SK-N-SH (cell line): ENCODE measurements at regions not wholly inside any gene's neighbourhood (a gene's known extent, or its start where the extent isn't known, plus 50 kb on each side); places are given as distances from the start of the nearest gene placed in this dataset.

Experiments used
- CTCF ChIA-PET: fragments of 300-600, 350-600 bp; formaldehyde crosslinking; extraction: SDS; loops from one replicate; lab custom pipeline; 2021; lab: Yijun Ruan, JAX
- POLR2A ChIA-PET: fragments of 350-600 bp; sonication (Branson Sonifier 250); formaldehyde crosslinking; extraction: SDS; loops from one replicate; lab custom pipeline; 2020; ENCODE audit warnings: antibody characterized with exemption, inconsistent platforms; lab: Yijun Ruan, JAX
- DNase-seq: peaks from one replicate; pipeline ENCODE4 v3.0.0; 2012
- H2AFZ ChIP-seq: fragments of 200-600 bp; sonication (generic); 2 replicates; pipeline ENCODE4 v1.8.1; 2016; ENCODE audit warnings: antibody characterized with exemption, mild to moderate bottlenecking, low read depth
- H3F3A ChIP-seq: fragments of 200-600 bp; sonication (generic); replicated peaks from 2 replicates; pipeline ENCODE3; 2016; ENCODE audit warnings: antibody characterized with exemption, mild to moderate bottlenecking; ENCODE audit not compliant: insufficient read depth
- H3K27ac ChIP-seq, 2 experiments: fragments of 200-500 bp in 1 of 2; fragments of 200-600 bp in 1 of 2; sonication (Bioruptor generic) in 1 of 2; sonication (generic), shearing (Covaris generic) in 1 of 2; 2 replicates each; pipeline versions ENCODE4 v1.5.1 to v1.6.1; 2014 to 2016; ENCODE audit warnings: low read depth in 2 of 2, inconsistent platforms in 1 of 2, low read length in 1 of 2, mild to moderate bottlenecking in 1 of 2, mixed read lengths in 1 of 2
- H3K27me3 ChIP-seq: fragments of 200-600 bp; sonication (generic), shearing (Covaris generic); 2 replicates; pipeline ENCODE4 v1.6.1; 2016; ENCODE audit warnings: mixed run types; ENCODE audit not compliant: insufficient read depth
- H3K36me3 ChIP-seq, 2 experiments: fragments of 200-500 bp in 1 of 2; fragments of 200-600 bp in 1 of 2; sonication (Bioruptor generic) in 1 of 2; sonication (generic) in 1 of 2; replicated peaks in 1 of 2; 2 replicates each; pipeline versions ENCODE3 to v1.5.1; 2014 to 2016; ENCODE audit warnings: low read length in 1 of 2, mild to moderate bottlenecking in 1 of 2; ENCODE audit not compliant: insufficient read depth in 2 of 2, control insufficient read depth in 1 of 2
- H3K4me1 ChIP-seq, 2 experiments: fragments of 200-500 bp in 1 of 2; fragments of 200-600 bp in 1 of 2; sonication (Bioruptor generic) in 1 of 2; sonication (generic), shearing (Covaris generic) in 1 of 2; 2 replicates each; pipeline versions ENCODE4 v1.5.1 to v1.6.1; 2014 to 2016; ENCODE audit warnings: low read depth in 1 of 2, low read length in 1 of 2, mixed run types in 1 of 2; ENCODE audit not compliant: insufficient read depth in 2 of 2, control insufficient read depth in 1 of 2
- H3K4me2 ChIP-seq: fragments of 200-600 bp; sonication (generic), shearing (Covaris generic); 2 replicates; pipeline ENCODE4 v1.6.1; 2017; ENCODE audit warnings: mixed run types
- H3K4me3 ChIP-seq, 2 experiments: fragments of 200-500 bp in 1 of 2; fragments of 200-600 bp in 1 of 2; sonication (Bioruptor generic) in 1 of 2; sonication (generic), shearing (Covaris generic) in 1 of 2; 2 replicates each; pipeline versions ENCODE4 v1.5.1 to v1.8.1; 2014 to 2016; ENCODE audit warnings: low read depth in 2 of 2, inconsistent platforms in 1 of 2, low read length in 1 of 2, mild to moderate bottlenecking in 1 of 2, mixed read lengths in 1 of 2, moderate library complexity in 1 of 2
- H3K79me2 ChIP-seq: fragments of 200-600 bp; sonication (generic); 2 replicates; pipeline ENCODE4 v1.8.1; 2017; ENCODE audit warnings: mild to moderate bottlenecking; ENCODE audit not compliant: insufficient read depth
- H3K9ac ChIP-seq: fragments of 200-600 bp; sonication (generic); 2 replicates; pipeline ENCODE4 v1.6.1; 2017; ENCODE audit warnings: mixed run types
- H3K9me2 ChIP-seq: fragments of 200-600 bp; sonication (generic); 2 replicates; pipeline ENCODE4 v1.6.1; 2017; ENCODE audit warnings: mixed run types
- H3K9me3 ChIP-seq: fragments of 200-600 bp; sonication (generic); 2 replicates; pipeline ENCODE4 v1.6.1; 2017; ENCODE audit warnings: mixed run types, mild to moderate bottlenecking, moderate library complexity
- H4K20me1 ChIP-seq: fragments of 200-600 bp; sonication (generic); 2 replicates; pipeline ENCODE4 v1.6.1; 2017; ENCODE audit warnings: mild to moderate bottlenecking, mixed run types; ENCODE audit not compliant: insufficient read depth
- ELF1 ChIP-seq: IDR thresholded peaks from 2 replicates; pipeline ENCODE4 v1.4.0; 2012
- EP300 ChIP-seq, 2 experiments: IDR thresholded peaks; 2 replicates each; pipeline versions ENCODE4 v1.4.0 to v1.6.1; 2012; ENCODE audit warnings: borderline replicate concordance in 1 of 2, low read depth in 1 of 2, low read length in 1 of 2
- FOXJ3 ChIP-seq: sonication (generic); formaldehyde crosslinking; IDR thresholded peaks from 2 replicates; pipeline ENCODE4 v1.5.1; 2020; ENCODE audit warnings: mild to moderate bottlenecking, missing genetic modification reagents
- FOXM1 ChIP-seq: IDR thresholded peaks from 2 replicates; pipeline ENCODE4 v1.4.0; 2012; ENCODE audit warnings: low read depth, mild to moderate bottlenecking
- GATA2 ChIP-seq: sonication (generic); formaldehyde crosslinking; IDR thresholded peaks from 2 replicates; pipeline ENCODE4 v1.5.0; 2020; ENCODE audit warnings: mild to moderate bottlenecking, missing genetic modification reagents
- JUND ChIP-seq: IDR thresholded peaks from 2 replicates; pipeline ENCODE4 v1.4.0; 2012
- MEF2A ChIP-seq: IDR thresholded peaks from 2 replicates; pipeline ENCODE4 v1.4.0; 2012; ENCODE audit warnings: low read depth, borderline replicate concordance
- MXI1 ChIP-seq: IDR thresholded peaks from 2 replicates; pipeline ENCODE4 v1.6.1; 2012; ENCODE audit warnings: mild to moderate bottlenecking, low read depth, low read length, improper control_type of control experiment
- NFIC ChIP-seq: IDR thresholded peaks from 2 replicates; pipeline ENCODE4 v1.4.0; 2012; ENCODE audit warnings: borderline replicate concordance
- POLR2AphosphoS5 ChIP-seq: IDR thresholded peaks from 2 replicates; pipeline ENCODE4 v1.6.1; 2012; ENCODE audit warnings: low read depth, low read length
- RCOR1 ChIP-seq: fragments of 150-350 bp; IDR thresholded peaks from 2 replicates; pipeline ENCODE4 v1.6.1; 2017; ENCODE audit warnings: antibody characterized with exemption, low read length
- RXRA ChIP-seq: IDR thresholded peaks from 2 replicates; pipeline ENCODE4 v1.4.0; 2012; ENCODE audit warnings: low read depth, mild to moderate bottlenecking, borderline replicate concordance
- SIN3A ChIP-seq: IDR thresholded peaks from 2 replicates; pipeline ENCODE4 v1.6.1; 2012; ENCODE audit warnings: low read depth, mild to moderate bottlenecking, low read length, moderate library complexity, borderline replicate concordance
- SMC3 ChIP-seq: IDR thresholded peaks from 2 replicates; pipeline ENCODE4 v1.6.1; 2012; ENCODE audit warnings: low read depth, low read length, improper control_type of control experiment
- TAF1 ChIP-seq: IDR thresholded peaks from 2 replicates; pipeline ENCODE4 v1.6.1; 2012; ENCODE audit warnings: low read depth, mild to moderate bottlenecking, low read length, moderate library complexity, borderline replicate concordance
- TCF12 ChIP-seq: IDR thresholded peaks from 2 replicates; pipeline ENCODE4 v1.4.0; 2012
- TEAD4 ChIP-seq: IDR thresholded peaks from 2 replicates; pipeline ENCODE4 v1.4.0; 2012; ENCODE audit warnings: mild to moderate bottlenecking, borderline replicate concordance; ENCODE audit not compliant: insufficient read depth
- YY1 ChIP-seq: IDR thresholded peaks from 2 replicates; pipeline ENCODE4 v1.4.0; 2012; ENCODE audit warnings: low read depth, mild to moderate bottlenecking
- TF ChIP-seq, protein P1 (sequence below): IDR thresholded peaks from 2 replicates; pipeline ENCODE4 v1.4.0; 2012; ENCODE audit warnings: low read depth, borderline replicate concordance
- TF ChIP-seq, protein P2 (sequence below): IDR thresholded peaks from 2 replicates; pipeline ENCODE4; 2012
- TF ChIP-seq, protein P3 (sequence below): fragments of 150-350 bp; IDR thresholded peaks from 2 replicates; pipeline ENCODE4 v1.6.1; 2017; ENCODE audit warnings: antibody characterized with exemption, low read length, low read depth, borderline replicate concordance
- TF ChIP-seq, protein P4 (sequence below): fragments of 200-600 bp; sonication (generic); IDR thresholded peaks from 2 replicates; pipeline ENCODE4 v1.6.1; 2017; ENCODE audit warnings: antibody characterized with exemption, mild to moderate bottlenecking, moderate library complexity
- TF ChIP-seq, protein P5 (sequence below): IDR thresholded peaks from 2 replicates; pipeline ENCODE4 v1.4.0; 2012; ENCODE audit warnings: low read depth, borderline replicate concordance

DNA sequence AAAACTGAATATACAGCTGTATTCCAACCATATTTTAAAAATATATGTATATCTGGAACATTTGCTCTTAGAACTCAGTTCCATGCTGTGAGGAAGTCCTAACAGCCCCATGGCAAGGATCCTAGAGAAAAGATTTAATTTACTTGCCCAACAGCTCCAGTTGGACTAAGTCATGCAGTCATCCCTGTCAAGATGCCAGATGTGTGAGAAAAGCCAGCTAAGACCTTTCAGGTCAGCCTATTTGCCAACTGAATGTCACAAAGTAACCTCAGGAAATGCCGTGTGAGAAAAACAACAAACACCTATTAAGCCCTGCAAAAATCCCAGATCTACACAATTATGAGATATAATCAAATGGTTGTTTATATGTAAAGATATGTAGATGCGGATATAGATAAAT lies 416.3 kb downstream of the NR2F1-AS1 start (continued):
- TF ChIP-seq TAF1 (no peak), EP300 (IDR thresholded peaks at IDR 0.05; ENCODE audit: borderline replicate concordance in 1 of 2, low read depth in 1 of 2, low read length in 1 of 2) (peak; percentile 64 to 89; a peak in 3 of 4 replicates), JUND (peak; percentile 54), ELF1 (no peak), NFIC (peak; percentile 89), SIN3A (no peak)
- TF ChIP-seq, protein P1, sequence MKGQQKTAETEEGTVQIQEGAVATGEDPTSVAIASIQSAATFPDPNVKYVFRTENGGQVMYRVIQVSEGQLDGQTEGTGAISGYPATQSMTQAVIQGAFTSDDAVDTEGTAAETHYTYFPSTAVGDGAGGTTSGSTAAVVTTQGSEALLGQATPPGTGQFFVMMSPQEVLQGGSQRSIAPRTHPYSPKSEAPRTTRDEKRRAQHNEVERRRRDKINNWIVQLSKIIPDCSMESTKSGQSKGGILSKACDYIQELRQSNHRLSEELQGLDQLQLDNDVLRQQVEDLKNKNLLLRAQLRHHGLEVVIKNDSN, result no peak
- TF ChIP-seq, protein P2, sequence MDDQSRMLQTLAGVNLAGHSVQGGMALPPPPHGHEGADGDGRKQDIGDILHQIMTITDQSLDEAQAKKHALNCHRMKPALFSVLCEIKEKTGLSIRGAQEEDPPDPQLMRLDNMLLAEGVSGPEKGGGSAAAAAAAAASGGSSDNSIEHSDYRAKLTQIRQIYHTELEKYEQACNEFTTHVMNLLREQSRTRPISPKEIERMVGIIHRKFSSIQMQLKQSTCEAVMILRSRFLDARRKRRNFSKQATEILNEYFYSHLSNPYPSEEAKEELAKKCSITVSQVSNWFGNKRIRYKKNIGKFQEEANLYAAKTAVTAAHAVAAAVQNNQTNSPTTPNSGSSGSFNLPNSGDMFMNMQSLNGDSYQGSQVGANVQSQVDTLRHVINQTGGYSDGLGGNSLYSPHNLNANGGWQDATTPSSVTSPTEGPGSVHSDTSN, result peak; percentile 90

DNA sequence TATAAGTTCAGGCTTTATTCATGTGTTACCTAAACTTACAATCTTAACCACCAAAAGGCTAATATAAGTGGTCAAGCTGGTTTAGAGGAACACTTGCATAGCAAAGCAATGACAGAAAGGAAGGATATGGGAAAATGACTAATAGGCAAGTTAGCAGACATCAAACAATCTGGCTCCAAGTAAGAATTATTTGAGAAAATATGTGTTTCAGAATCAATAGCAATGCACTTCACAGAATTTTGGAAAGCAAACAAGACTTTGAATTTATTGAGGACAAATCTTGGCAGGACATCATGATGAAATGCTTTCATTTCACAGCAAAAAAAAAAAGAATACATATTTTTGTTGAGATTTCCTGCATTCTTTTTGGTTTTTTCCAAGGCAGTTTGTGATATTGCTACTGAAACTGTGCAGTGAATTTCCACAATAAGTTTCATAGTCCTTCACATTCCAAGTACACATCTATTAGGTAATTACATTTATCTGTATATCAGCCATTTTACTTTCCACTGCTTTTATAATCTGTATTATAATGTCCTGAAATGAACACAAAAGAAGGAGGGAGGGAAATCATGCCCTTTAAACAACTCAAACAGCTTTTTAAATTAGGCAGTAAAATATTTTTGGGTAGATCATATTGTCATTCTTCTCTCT lies 417.9 kb downstream of the NR2F1-AS1 start:
- Histone ChIP-seq H3K9me2 (no peaks in the 10 kb centered on the region), H3F3A (peaks cover 27% of the 10 kb centered on the region), H3K27ac (peak overlapping the region; percentile 88 to 93; a peak in 3 of 4 replicates), H4K20me1 (no peaks in the 10 kb centered on the region), H3K36me3 (no peaks in the 10 kb centered on the region), H3K9me3 (no peaks in the 10 kb centered on the region), H3K27me3 (no peaks in the 10 kb centered on the region), H3K4me1 (peaks cover 10 to 21% of the 10 kb centered on the region in 2 experiments), H3K9ac (peak overlapping the region; percentile 44; the same call in 1 of the 2 replicates), H3K79me2 (no peaks in the 10 kb centered on the region), H2AFZ (peak overlapping the region; percentile 65; the same call in 1 of the 2 replicates), H3K4me2 (peak overlapping the region; percentile 67; the same call in 1 of the 2 replicates), H3K4me3 (no peak overlapping the region)
- POLR2A ChIA-PET, result no interaction called here
- DNase-seq, result no peak
- CTCF ChIA-PET, result no interaction called here
- TF ChIP-seq FOXJ3 (CRISPR knock-in tag) (no peak), NFIC (peak; percentile 93), FOXM1 (peak; percentile 85; the same call in 1 of the 2 replicates), GATA2 (CRISPR knock-in tag) (no peak), RCOR1 (no peak), RXRA (peak; percentile 71; the same call in 1 of the 2 replicates), SMC3 (no peak), JUND (peak; percentile 96), TCF12 (peak; percentile 93), YY1 (peak; percentile 52; the same call in 1 of the 2 replicates), MEF2A (peak; percentile 92), POLR2AphosphoS5 (peak; percentile 77; the same call in 1 of the 2 replicates), TEAD4 (peak; percentile 96), EP300 (IDR thresholded peaks at IDR 0.05; ENCODE audit: borderline replicate concordance in 1 of 2, low read depth in 1 of 2, low read length in 1 of 2) (peak; percentile 57 to 98), MXI1 (no peak), TAF1 (no peak), SIN3A (0 out of 2 replicates have a peak, but pooled peaks have one; percentile 38)
- TF ChIP-seq, protein P2, result peak; percentile 97
- TF ChIP-seq, protein P3, sequence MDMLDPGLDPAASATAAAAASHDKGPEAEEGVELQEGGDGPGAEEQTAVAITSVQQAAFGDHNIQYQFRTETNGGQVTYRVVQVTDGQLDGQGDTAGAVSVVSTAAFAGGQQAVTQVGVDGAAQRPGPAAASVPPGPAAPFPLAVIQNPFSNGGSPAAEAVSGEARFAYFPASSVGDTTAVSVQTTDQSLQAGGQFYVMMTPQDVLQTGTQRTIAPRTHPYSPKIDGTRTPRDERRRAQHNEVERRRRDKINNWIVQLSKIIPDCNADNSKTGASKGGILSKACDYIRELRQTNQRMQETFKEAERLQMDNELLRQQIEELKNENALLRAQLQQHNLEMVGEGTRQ, result no peak
- TF ChIP-seq, protein P4, sequence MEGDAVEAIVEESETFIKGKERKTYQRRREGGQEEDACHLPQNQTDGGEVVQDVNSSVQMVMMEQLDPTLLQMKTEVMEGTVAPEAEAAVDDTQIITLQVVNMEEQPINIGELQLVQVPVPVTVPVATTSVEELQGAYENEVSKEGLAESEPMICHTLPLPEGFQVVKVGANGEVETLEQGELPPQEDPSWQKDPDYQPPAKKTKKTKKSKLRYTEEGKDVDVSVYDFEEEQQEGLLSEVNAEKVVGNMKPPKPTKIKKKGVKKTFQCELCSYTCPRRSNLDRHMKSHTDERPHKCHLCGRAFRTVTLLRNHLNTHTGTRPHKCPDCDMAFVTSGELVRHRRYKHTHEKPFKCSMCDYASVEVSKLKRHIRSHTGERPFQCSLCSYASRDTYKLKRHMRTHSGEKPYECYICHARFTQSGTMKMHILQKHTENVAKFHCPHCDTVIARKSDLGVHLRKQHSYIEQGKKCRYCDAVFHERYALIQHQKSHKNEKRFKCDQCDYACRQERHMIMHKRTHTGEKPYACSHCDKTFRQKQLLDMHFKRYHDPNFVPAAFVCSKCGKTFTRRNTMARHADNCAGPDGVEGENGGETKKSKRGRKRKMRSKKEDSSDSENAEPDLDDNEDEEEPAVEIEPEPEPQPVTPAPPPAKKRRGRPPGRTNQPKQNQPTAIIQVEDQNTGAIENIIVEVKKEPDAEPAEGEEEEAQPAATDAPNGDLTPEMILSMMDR, result no peak
- TF ChIP-seq, protein P5, sequence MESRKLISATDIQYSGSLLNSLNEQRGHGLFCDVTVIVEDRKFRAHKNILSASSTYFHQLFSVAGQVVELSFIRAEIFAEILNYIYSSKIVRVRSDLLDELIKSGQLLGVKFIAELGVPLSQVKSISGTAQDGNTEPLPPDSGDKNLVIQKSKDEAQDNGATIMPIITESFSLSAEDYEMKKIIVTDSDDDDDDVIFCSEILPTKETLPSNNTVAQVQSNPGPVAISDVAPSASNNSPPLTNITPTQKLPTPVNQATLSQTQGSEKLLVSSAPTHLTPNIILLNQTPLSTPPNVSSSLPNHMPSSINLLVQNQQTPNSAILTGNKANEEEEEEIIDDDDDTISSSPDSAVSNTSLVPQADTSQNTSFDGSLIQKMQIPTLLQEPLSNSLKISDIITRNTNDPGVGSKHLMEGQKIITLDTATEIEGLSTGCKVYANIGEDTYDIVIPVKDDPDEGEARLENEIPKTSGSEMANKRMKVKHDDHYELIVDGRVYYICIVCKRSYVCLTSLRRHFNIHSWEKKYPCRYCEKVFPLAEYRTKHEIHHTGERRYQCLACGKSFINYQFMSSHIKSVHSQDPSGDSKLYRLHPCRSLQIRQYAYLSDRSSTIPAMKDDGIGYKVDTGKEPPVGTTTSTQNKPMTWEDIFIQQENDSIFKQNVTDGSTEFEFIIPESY, result peak; percentile 71
